Smooth muscle cell of the brain vasculature (primary cell): ENCODE measurements at regions not wholly inside any gene's neighbourhood (a gene's known extent, or its start where the extent isn't known, plus 50 kb on each side); places are given as distances from the start of the nearest gene placed in this dataset.
A peak's percentile ranks its signal among the peaks of the same experiment; 100 is the strongest.
"Not testable (repeated sequence)": the region's sequence is repeated elsewhere in the genome, so short reads cannot be mapped to it uniquely, and the experiment has no call there.

ENCODE experiments used
- DNase-seq: peaks from one replicate; pipeline ENCODE4 v3.0.0-alpha.2; 2012; ENCODE audit warnings: low read depth, low spot score

- DNase-seq, result no peak
These were observed 247.6 kb downstream of the RDH14 start for GRCh38 chr2:18312818-18313217.

- DNase-seq, result no peak
These were observed 248.8 kb downstream of the RDH14 start for GRCh38 chr2:18311420-18312195.

- no peak for DNase-seq
These were observed 250.8 kb downstream of the RDH14 start for GRCh38 chr2:18309627-18310026.

- DNase-seq, result no peak
These were observed 251.3 kb downstream of the RDH14 start for GRCh38 chr2:18309188-18309587.

GRCh38 chr2:18304849-18305248 lies 255.6 kb downstream of the RDH14 start:
- no peak for DNase-seq

GRCh38 chr2:18301421-18302139 lies 258.9 kb downstream of the RDH14 start:
- DNase-seq, result no peak

GRCh38 chr2:18299423-18300212 lies 260.8 kb downstream of the RDH14 start:
- no peak for DNase-seq

- no peak for DNase-seq
These were observed 262.9 kb downstream of the RDH14 start for GRCh38 chr2:18297534-18298058.

GRCh38 chr2:18290386-18290785 lies 270.1 kb downstream of the RDH14 start:
- no peak for DNase-seq

GRCh38 chr2:18286897-18287296 lies 273.6 kb downstream of the RDH14 start:
- DNase-seq, result no peak

- no peak for DNase-seq
These were observed 276.1 kb downstream of the RDH14 start for GRCh38 chr2:18284331-18284730.

GRCh38 chr2:18282026-18282425 lies 278.4 kb downstream of the RDH14 start:
- DNase-seq, result no peak

- no peak for DNase-seq
These were observed 283.8 kb downstream of the RDH14 start for GRCh38 chr2:18276583-18277075.

- no peak for DNase-seq
These were observed 287.2 kb downstream of the RDH14 start for GRCh38 chr2:18273205-18273604.

- no peak for DNase-seq
These were observed 288.3 kb downstream of the RDH14 start for GRCh38 chr2:18272148-18272494.

GRCh38 chr2:18271370-18272147 lies 288.9 kb downstream of the RDH14 start:
- DNase-seq, result no peak

GRCh38 chr2:18268400-18268799 lies 292.1 kb downstream of the RDH14 start:
- DNase-seq, result peak; percentile 43

- no peak for DNase-seq
These were observed 293.0 kb downstream of the RDH14 start for GRCh38 chr2:18267501-18267900.

- DNase-seq, result not testable (repeated sequence)
These were observed 293.8 kb downstream of the RDH14 start for GRCh38 chr2:18266699-18267098.

GRCh38 chr2:18265614-18266586 lies 294.6 kb downstream of the RDH14 start:
- no peak for DNase-seq
